ENCODE measurements at regions not wholly inside any gene's neighbourhood (a gene's known extent, or its start where the extent isn't known, plus 50 kb on each side); places are given as distances from the start of the nearest gene placed in this dataset.

- Histone ChIP-seq H3K27me3 (ENCODE audit: control insufficient read depth, insufficient read depth, low read length, poor library complexity, severe bottlenecking) (no peaks in the 10 kb centered on the region), H3K36me3 (ENCODE audit: control insufficient read depth, insufficient read depth, low read length) (no peaks in the 10 kb centered on the region), H3K9ac (ENCODE audit: extremely low read depth, low read length, poor library complexity, severe bottlenecking) (no peak overlapping the region), H3K27ac (ENCODE audit: low read depth, low read length) (no peak overlapping the region), H3K4me1 (ENCODE audit: control insufficient read depth, insufficient read depth, low read length) (peaks cover 6% of the 10 kb centered on the region), H3K9me3 (ENCODE audit: control insufficient read depth, low read length) (no peaks in the 10 kb centered on the region), H3K4me3 (ENCODE audit: low read length) (no peak overlapping the region)
- Mint-ChIP-seq H3K4me1 (peaks cover 26% of the 10 kb centered on the region), H3K27me3 (ENCODE audit: insufficient read depth) (peaks cover 2% of the 10 kb centered on the region), H3K9me3 (no peaks in the 10 kb centered on the region), H3K4me3 (no peak overlapping the region), H3K36me3 (ENCODE audit: low read depth) (no peaks in the 10 kb centered on the region), H3K27ac (no peak overlapping the region)
- TF ChIP-seq, protein P1, sequence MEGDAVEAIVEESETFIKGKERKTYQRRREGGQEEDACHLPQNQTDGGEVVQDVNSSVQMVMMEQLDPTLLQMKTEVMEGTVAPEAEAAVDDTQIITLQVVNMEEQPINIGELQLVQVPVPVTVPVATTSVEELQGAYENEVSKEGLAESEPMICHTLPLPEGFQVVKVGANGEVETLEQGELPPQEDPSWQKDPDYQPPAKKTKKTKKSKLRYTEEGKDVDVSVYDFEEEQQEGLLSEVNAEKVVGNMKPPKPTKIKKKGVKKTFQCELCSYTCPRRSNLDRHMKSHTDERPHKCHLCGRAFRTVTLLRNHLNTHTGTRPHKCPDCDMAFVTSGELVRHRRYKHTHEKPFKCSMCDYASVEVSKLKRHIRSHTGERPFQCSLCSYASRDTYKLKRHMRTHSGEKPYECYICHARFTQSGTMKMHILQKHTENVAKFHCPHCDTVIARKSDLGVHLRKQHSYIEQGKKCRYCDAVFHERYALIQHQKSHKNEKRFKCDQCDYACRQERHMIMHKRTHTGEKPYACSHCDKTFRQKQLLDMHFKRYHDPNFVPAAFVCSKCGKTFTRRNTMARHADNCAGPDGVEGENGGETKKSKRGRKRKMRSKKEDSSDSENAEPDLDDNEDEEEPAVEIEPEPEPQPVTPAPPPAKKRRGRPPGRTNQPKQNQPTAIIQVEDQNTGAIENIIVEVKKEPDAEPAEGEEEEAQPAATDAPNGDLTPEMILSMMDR (conservative IDR thresholded peaks at IDR 0.05): no peak
- WGBS, 2 experiments (ENCODE audit: insufficient coverage in 1 of 2, insufficient read length in 1 of 2): 80 to 86% methylated on average over 1 of the region's 1 CpG
- no peak for DNase-seq
Measured at GRCh38 chr2:59461127-59461526, 1092.3 kb downstream of the BCL11A start.

DNA sequence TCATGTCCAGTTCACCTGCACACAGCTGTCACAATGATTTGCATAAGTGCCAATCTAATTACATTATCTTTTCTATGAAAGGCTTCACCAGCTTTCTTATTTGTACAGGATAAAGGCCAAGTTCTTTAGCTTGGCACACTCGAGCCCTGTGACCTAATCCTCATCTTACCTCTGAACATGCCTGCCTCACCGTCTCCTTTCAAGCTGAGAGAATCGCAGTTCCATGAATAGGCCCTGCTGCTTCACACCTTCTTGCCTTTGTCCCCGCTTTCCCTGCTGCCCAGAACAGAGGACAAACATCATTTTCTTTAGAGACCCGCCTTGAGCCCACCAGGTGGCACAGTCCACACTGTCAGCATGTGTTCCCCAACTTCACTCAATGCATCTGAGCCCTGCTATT, 1094.7 kb downstream of the BCL11A start:
- peaks cover 2% of the 10 kb centered on the region for H3K27me3 Mint-ChIP-seq (ENCODE audit: insufficient read depth)
- no peaks in the 10 kb centered on the region for H3K9me3 Mint-ChIP-seq
- Histone ChIP-seq H3K4me1 (ENCODE audit: control insufficient read depth, insufficient read depth, low read length) (peaks cover 6% of the 10 kb centered on the region), H3K27ac (ENCODE audit: low read depth, low read length) (no peak overlapping the region), H3K4me3 (ENCODE audit: low read length) (no peak overlapping the region), H3K9me3 (ENCODE audit: control insufficient read depth, low read length) (no peaks in the 10 kb centered on the region), H3K36me3 (ENCODE audit: control insufficient read depth, insufficient read depth, low read length) (no peaks in the 10 kb centered on the region), H3K9ac (ENCODE audit: extremely low read depth, low read length, poor library complexity, severe bottlenecking) (no peak overlapping the region), H3K27me3 (ENCODE audit: control insufficient read depth, insufficient read depth, low read length, poor library complexity, severe bottlenecking) (no peaks in the 10 kb centered on the region)
- H3K36me3 Mint-ChIP-seq (ENCODE audit: low read depth): no peaks in the 10 kb centered on the region
- 48 to 52% methylated on average over 4 to 5 of the region's 5 CpGs for WGBS, 2 experiments (ENCODE audit: insufficient coverage in 1 of 2, insufficient read length in 1 of 2)
- peaks cover 26% of the 10 kb centered on the region for H3K4me1 Mint-ChIP-seq
- no peak overlapping the region for H3K27ac Mint-ChIP-seq
- DNase-seq: peak; percentile 75
- TF ChIP-seq, protein P1 (conservative IDR thresholded peaks at IDR 0.05): peak; percentile 26
- no peak overlapping the region for H3K4me3 Mint-ChIP-seq

GRCh38 chr2:59456285-59456684, 1097.2 kb downstream of the BCL11A start:
- Mint-ChIP-seq H3K9me3 (no peaks in the 10 kb centered on the region), H3K36me3 (ENCODE audit: low read depth) (no peaks in the 10 kb centered on the region), H3K4me1 (peaks cover 7% of the 10 kb centered on the region), H3K4me3 (no peak overlapping the region), H3K27ac (no peak overlapping the region), H3K27me3 (ENCODE audit: insufficient read depth) (peaks cover 9% of the 10 kb centered on the region)
- Histone ChIP-seq H3K9ac (ENCODE audit: extremely low read depth, low read length, poor library complexity, severe bottlenecking) (no peak overlapping the region), H3K27me3 (ENCODE audit: control insufficient read depth, insufficient read depth, low read length, poor library complexity, severe bottlenecking) (no peaks in the 10 kb centered on the region), H3K4me1 (ENCODE audit: control insufficient read depth, insufficient read depth, low read length) (peaks cover 6% of the 10 kb centered on the region), H3K9me3 (ENCODE audit: control insufficient read depth, low read length) (no peaks in the 10 kb centered on the region), H3K36me3 (ENCODE audit: control insufficient read depth, insufficient read depth, low read length) (no peaks in the 10 kb centered on the region), H3K27ac (ENCODE audit: low read depth, low read length) (no peak overlapping the region), H3K4me3 (ENCODE audit: low read length) (no peak overlapping the region)
- no peak for DNase-seq
- 91 to 100% methylated on average over 2 of the region's 2 CpGs for WGBS, 2 experiments (ENCODE audit: insufficient coverage in 1 of 2, insufficient read length in 1 of 2)
- TF ChIP-seq, protein P1 (conservative IDR thresholded peaks at IDR 0.05): no peak

Data from endodermal cell (in vitro differentiated cells).